Peyer's patch (tissue), 4 donors: ENCODE measurements at regions not wholly inside any gene's neighbourhood (a gene's known extent, or its start where the extent isn't known, plus 50 kb on each side); places are given as distances from the start of the nearest gene placed in this dataset.

Source experiments
- DNase-seq, 3 donors: peaks; one replicate each; pipeline ENCODE4 v3.0.0-alpha.2; 2017 to 2019
- H3K27ac ChIP-seq, 4 donors: fragments of 200-600 bp; sonication (generic); one replicate each; pipeline ENCODE4 v1.5.1; 2016 to 2019
- H3K27me3 ChIP-seq, 2 donors: fragments of 200-600 bp; sonication (generic); one replicate each; pipeline ENCODE4 v1.5.1; 2019
- H3K36me3 ChIP-seq, 3 donors: fragments of 200-600 bp; sonication (generic); one replicate each; pipeline ENCODE4 v1.5.1; 2016 to 2019
- H3K4me1 ChIP-seq, 4 donors: fragments of 200-600 bp; sonication (generic); one replicate each; pipeline ENCODE4 v1.5.1; 2016 to 2019
- H3K4me3 ChIP-seq, 4 donors: fragments of 200-600 bp; sonication (generic); 1 replicate in 3 of 4; 2 replicates in 1 of 4; pipeline ENCODE4 v1.5.1; 2016 to 2019; ENCODE audit warnings: mild to moderate bottlenecking in 1 of 4
- H3K9me3 ChIP-seq, 4 donors: fragments of 200-600 bp; sonication (generic); one replicate each; pipeline ENCODE4 v1.5.1; 2016 to 2019; ENCODE audit warnings: mild to moderate bottlenecking in 1 of 4
- CTCF ChIP-seq, 6 experiments: fragments of 450-650 bp in 4 of 6; fragments of 200-600 bp in 2 of 6; sonication (generic) in 1 of 6; IDR thresholded peaks; one replicate each; pipeline ENCODE4 v1.5.1; 2017 to 2019; ENCODE audit warnings: antibody characterized with exemption in 6 of 6, mild to moderate bottlenecking in 3 of 6, moderate library complexity in 1 of 6
- POLR2A ChIP-seq, 2 donors: fragments of 450-650 bp; IDR thresholded peaks; one replicate each; pipeline ENCODE4 v1.5.1; 2017; ENCODE audit warnings: antibody characterized with exemption in 2 of 2, mild to moderate bottlenecking in 2 of 2, moderate library complexity in 2 of 2

- no peak overlapping the region for H3K27ac ChIP-seq
Observed at GRCh38 chr3:152621006-152621868, 213.7 kb upstream of the P2RY1 start.

GRCh38 chr3:152621967-152622810, 212.7 kb upstream of the P2RY1 start:
- H3K36me3 ChIP-seq = no peaks in the 10 kb centered on the region
- no peaks in the 10 kb centered on the region for H3K27me3 ChIP-seq
- no peak for TF ChIP-seq POLR2A (IDR thresholded peaks at IDR 0.05)
- no peak for TF ChIP-seq CTCF (IDR thresholded peaks at IDR 0.05)
- DNase-seq = no peak
- no peak overlapping the region for H3K27ac ChIP-seq
- H3K9me3 ChIP-seq = no peaks in the 10 kb centered on the region
- no peaks in the 10 kb centered on the region for H3K4me1 ChIP-seq
- H3K4me3 ChIP-seq = no peak overlapping the region

More at GRCh38 chr3:152621006-152621868, 213.7 kb upstream of the P2RY1 start:
- no peak for DNase-seq
- no peak for TF ChIP-seq POLR2A (IDR thresholded peaks at IDR 0.05)
- TF ChIP-seq CTCF (IDR thresholded peaks at IDR 0.05) = no peak
- no peaks in the 10 kb centered on the region for H3K9me3 ChIP-seq
- no peaks in the 10 kb centered on the region for H3K4me1 ChIP-seq
- no peaks in the 10 kb centered on the region for H3K27me3 ChIP-seq
- no peak overlapping the region for H3K4me3 ChIP-seq
- no peaks in the 10 kb centered on the region for H3K36me3 ChIP-seq

- Histone ChIP-seq H3K4me3 (no peak overlapping the region), H3K27ac (no peak overlapping the region), H3K27me3 (no peaks in the 10 kb centered on the region), H3K36me3 (no peaks in the 10 kb centered on the region), H3K4me1 (no peaks in the 10 kb centered on the region), H3K9me3 (no peaks in the 10 kb centered on the region)
- DNase-seq = no peak
- TF ChIP-seq POLR2A (IDR thresholded peaks at IDR 0.05) = no peak
- TF ChIP-seq CTCF (IDR thresholded peaks at IDR 0.05) = no peak
Observed at GRCh38 chr3:152622811-152623167, 212.1 kb upstream of the P2RY1 start.

- H3K4me1 ChIP-seq = no peaks in the 10 kb centered on the region
- no peak overlapping the region for H3K27ac ChIP-seq
- no peaks in the 10 kb centered on the region for H3K27me3 ChIP-seq
- H3K4me3 ChIP-seq = no peak overlapping the region
- H3K9me3 ChIP-seq = no peaks in the 10 kb centered on the region
- H3K36me3 ChIP-seq = no peaks in the 10 kb centered on the region
- TF ChIP-seq POLR2A (IDR thresholded peaks at IDR 0.05) (no peak), CTCF (IDR thresholded peaks at IDR 0.05) (no peak)
- DNase-seq = no peak
Observed at GRCh38 chr3:152623286-152623911, 211.5 kb upstream of the P2RY1 start.

GRCh38 chr3:152626226-152626625, 208.7 kb upstream of the P2RY1 start:
- Histone ChIP-seq H3K27me3 (no peaks in the 10 kb centered on the region), H3K4me3 (no peak overlapping the region), H3K27ac (no peak overlapping the region), H3K9me3 (no peaks in the 10 kb centered on the region), H3K36me3 (no peaks in the 10 kb centered on the region), H3K4me1 (no peaks in the 10 kb centered on the region)
- TF ChIP-seq CTCF (IDR thresholded peaks at IDR 0.05) (no peak), POLR2A (IDR thresholded peaks at IDR 0.05) (no peak)
- no peak for DNase-seq
